H1 (cell line): ENCODE measurements at regions not wholly inside any gene's neighbourhood (a gene's known extent, or its start where the extent isn't known, plus 50 kb on each side); places are given as distances from the start of the nearest gene placed in this dataset.

Experiments used
- CTCF ChIA-PET: fragments of 300-600 bp; sonication (Branson Sonifier 250); formaldehyde crosslinking; loops from one replicate; lab custom pipeline; 2021; ENCODE audit not compliant: partially characterized antibody; lab: Charles Lee
- POLR2A ChIA-PET: fragments of 300-600 bp; sonication (Branson Sonifier 250); formaldehyde crosslinking; loops from one replicate; lab custom pipeline; 2021; ENCODE audit warnings: inconsistent platforms; ENCODE audit not compliant: partially characterized antibody; lab: Charles Lee
- DNase-seq, 2 experiments: peaks; one replicate each; pipeline versions ENCODE4 v3.0.0 to v3.0.0-alpha.2; 2010 to 2022; ENCODE audit warnings: low spot score in 2 of 2, low read depth in 1 of 2, mixed read lengths in 1 of 2
- FAIRE-seq: peaks from 2 replicates; lab custom pipeline; 2011; peaks lifted over from hg19 to GRCh38; lab: Jason Lieb, UNC
- H2AFZ ChIP-seq: 2 replicates; pipeline ENCODE4 v1.8.1; 2012; ENCODE audit warnings: low read length, inconsistent platforms
- H2AK5ac ChIP-seq: 2 replicates; pipeline ENCODE4 v1.6.1; 2013; ENCODE audit warnings: low read depth, low read length
- H2BK120ac ChIP-seq: replicated peaks from 2 replicates; pipeline ENCODE3; 2013; ENCODE audit warnings: low read depth, low read length, inconsistent platforms
- H2BK12ac ChIP-seq: 2 replicates; pipeline ENCODE4 v1.6.1; 2013; ENCODE audit warnings: low read depth, low read length
- H2BK15ac ChIP-seq: 2 replicates; pipeline ENCODE4 v1.6.1; 2013; ENCODE audit warnings: low read length
- H2BK20ac ChIP-seq: 2 replicates; pipeline ENCODE4 v1.6.1; 2013; ENCODE audit warnings: low read length
- H2BK5ac ChIP-seq: 2 replicates; pipeline ENCODE4 v1.6.1; 2013; ENCODE audit warnings: low read depth, low read length
- H3K14ac ChIP-seq: 2 replicates; pipeline ENCODE4 v1.6.1; 2013; ENCODE audit warnings: inconsistent platforms; ENCODE audit not compliant: insufficient read length
- H3K18ac ChIP-seq: 2 replicates; pipeline ENCODE4 v1.6.1; 2013; ENCODE audit warnings: low read length; ENCODE audit errors: extremely low read depth
- H3K23ac ChIP-seq: 2 replicates; pipeline ENCODE4 v1.6.1; 2013; ENCODE audit warnings: inconsistent platforms; ENCODE audit not compliant: insufficient read length
- H3K23me2 ChIP-seq: 2 replicates; pipeline ENCODE4 v1.6.1; 2013; ENCODE audit warnings: low read depth, low read length
- H3K27ac ChIP-seq: 2 replicates; pipeline ENCODE4 v1.6.1; 2011; ENCODE audit warnings: low read depth, low read length, inconsistent platforms
- H3K27me3 ChIP-seq, 4 experiments: replicated peaks in 1 of 4; 1 replicate in 1 of 4; 2 replicates in 3 of 4; pipeline versions ENCODE4 v1.6.1 to v1.8.1; 2011 to 2013; ENCODE audit warnings: low read length in 3 of 4, mild to moderate bottlenecking in 3 of 4, inconsistent platforms in 2 of 4, mixed read lengths in 2 of 4, moderate library complexity in 1 of 4; ENCODE audit not compliant: control insufficient read depth in 3 of 4, insufficient read depth in 3 of 4; ENCODE audit errors: extremely low read depth in 1 of 4
- H3K36me3 ChIP-seq, 4 experiments: 2 replicates each; pipeline versions ENCODE4 v1.6.1 to v1.8.1; 2011 to 2013; ENCODE audit warnings: mild to moderate bottlenecking in 4 of 4, low read length in 3 of 4, moderate library complexity in 2 of 4, control low read depth in 1 of 4, inconsistent platforms in 1 of 4; ENCODE audit not compliant: insufficient read depth in 4 of 4, control insufficient read depth in 2 of 4
- H3K4ac ChIP-seq: replicated peaks from 2 replicates; pipeline ENCODE3; 2013; ENCODE audit warnings: low read length, low read depth, mixed read lengths, inconsistent platforms; ENCODE audit not compliant: insufficient read length
- H3K4me1 ChIP-seq, 4 experiments: replicated peaks in 1 of 4; 1 replicate in 1 of 4; 2 replicates in 3 of 4; pipeline versions ENCODE4 v1.6.1 to v1.8.1; 2011 to 2013; ENCODE audit warnings: low read length in 3 of 4, inconsistent platforms in 2 of 4, mixed read lengths in 1 of 4; ENCODE audit not compliant: insufficient read depth in 4 of 4, control insufficient read depth in 3 of 4
- H3K4me2 ChIP-seq, 2 experiments: 2 replicates each; pipeline versions ENCODE4 v1.6.1 to v1.8.1; 2011 to 2013; ENCODE audit warnings: low read depth in 2 of 2, low read length in 2 of 2, control low read depth in 1 of 2, inconsistent platforms in 1 of 2, mild to moderate bottlenecking in 1 of 2; ENCODE audit not compliant: insufficient read depth in 1 of 2
- H3K4me3 ChIP-seq, 4 experiments: fragments of 200-600, 300-600 bp in 1 of 4; sonication (generic), shearing (Covaris generic), sonication (Bioruptor Twin) in 1 of 4; 2 replicates each; pipeline versions ENCODE4 v1.5.1 to v1.8.1; 2011 to 2016; ENCODE audit warnings: low read length in 4 of 4, low read depth in 3 of 4, control low read depth in 2 of 4, inconsistent platforms in 2 of 4, mild to moderate bottlenecking in 2 of 4, mixed read lengths in 1 of 4, moderate library complexity in 1 of 4; ENCODE audit not compliant: insufficient read depth in 2 of 4; ENCODE audit errors: extremely low read depth in 1 of 4
- H3K56ac ChIP-seq: replicated peaks from 2 replicates; pipeline ENCODE3; 2013; ENCODE audit warnings: low read depth, mild to moderate bottlenecking, mixed read lengths, low read length, inconsistent platforms; ENCODE audit not compliant: insufficient read length
- H3K79me1 ChIP-seq: 2 replicates; pipeline ENCODE4 v1.6.1; 2013; ENCODE audit warnings: low read depth, low read length, control low read depth
- H3K79me2 ChIP-seq, 2 experiments: 2 replicates each; pipeline versions ENCODE4 v1.6.1 to v1.8.1; 2012 to 2013; ENCODE audit warnings: low read length in 2 of 2, mild to moderate bottlenecking in 2 of 2, inconsistent platforms in 1 of 2; ENCODE audit not compliant: insufficient read depth in 2 of 2, control insufficient read depth in 1 of 2
- H3K9ac ChIP-seq, 4 experiments: replicated peaks in 1 of 4; 1 replicate in 1 of 4; 2 replicates in 3 of 4; pipeline versions ENCODE4 v1.6.1 to v1.8.1; 2011 to 2013; ENCODE audit warnings: low read depth in 3 of 4, low read length in 3 of 4, control low read depth in 2 of 4, mild to moderate bottlenecking in 2 of 4, moderate library complexity in 2 of 4, inconsistent platforms in 1 of 4; ENCODE audit errors: extremely low read depth in 1 of 4
- H3K9me3 ChIP-seq, 2 experiments: 2 replicates each; pipeline versions ENCODE4 v1.6.1 to v1.8.1; 2012 to 2013; ENCODE audit warnings: mild to moderate bottlenecking in 2 of 2, moderate library complexity in 2 of 2, control low read depth in 1 of 2, inconsistent platforms in 1 of 2, low read depth in 1 of 2, low read length in 1 of 2, mixed read lengths in 1 of 2; ENCODE audit not compliant: insufficient read depth in 2 of 2
- H4K20me1 ChIP-seq, 2 experiments: replicated peaks in 1 of 2; 2 replicates each; pipeline versions ENCODE3 to v1.8.1; 2011 to 2013; ENCODE audit warnings: inconsistent platforms in 2 of 2, low read length in 2 of 2, mild to moderate bottlenecking in 1 of 2; ENCODE audit not compliant: insufficient read depth in 2 of 2, control insufficient read depth in 1 of 2
- H4K5ac ChIP-seq: 2 replicates; pipeline ENCODE4 v1.6.1; 2013; ENCODE audit warnings: low read length, low read depth, mixed read lengths, inconsistent platforms; ENCODE audit not compliant: insufficient read length
- H4K8ac ChIP-seq: 2 replicates; pipeline ENCODE4 v1.8.0; 2013; ENCODE audit warnings: mild to moderate bottlenecking, moderate library complexity, low read length, inconsistent platforms; ENCODE audit not compliant: insufficient read depth; ENCODE audit errors: extremely low read depth
- H4K91ac ChIP-seq: replicated peaks from 2 replicates; pipeline ENCODE3; 2013; ENCODE audit warnings: low read length, mixed read lengths, inconsistent platforms; ENCODE audit not compliant: insufficient read length
- WGBS, 2 experiments: shearing (Covaris generic) in 1 of 2; methylation state at CpG; one replicate each; pipeline versions ENCODE4 v1.1.6 to v1.1.7; 2013 to 2015; ENCODE audit warnings: low lambda C conversion rate in 2 of 2, mixed read lengths in 2 of 2, inconsistent platforms in 1 of 2, low coverage in 1 of 2, missing lambda C conversion rate in 1 of 2; ENCODE audit not compliant: insufficient replicate concordance in 2 of 2, insufficient coverage in 1 of 2, insufficient read length in 1 of 2; ENCODE audit errors: extremely low coverage in 1 of 2, missing lambda C conversion rate in 1 of 2; 5-methylcytosine and 5-hydroxymethylcytosine counted together

DNA sequence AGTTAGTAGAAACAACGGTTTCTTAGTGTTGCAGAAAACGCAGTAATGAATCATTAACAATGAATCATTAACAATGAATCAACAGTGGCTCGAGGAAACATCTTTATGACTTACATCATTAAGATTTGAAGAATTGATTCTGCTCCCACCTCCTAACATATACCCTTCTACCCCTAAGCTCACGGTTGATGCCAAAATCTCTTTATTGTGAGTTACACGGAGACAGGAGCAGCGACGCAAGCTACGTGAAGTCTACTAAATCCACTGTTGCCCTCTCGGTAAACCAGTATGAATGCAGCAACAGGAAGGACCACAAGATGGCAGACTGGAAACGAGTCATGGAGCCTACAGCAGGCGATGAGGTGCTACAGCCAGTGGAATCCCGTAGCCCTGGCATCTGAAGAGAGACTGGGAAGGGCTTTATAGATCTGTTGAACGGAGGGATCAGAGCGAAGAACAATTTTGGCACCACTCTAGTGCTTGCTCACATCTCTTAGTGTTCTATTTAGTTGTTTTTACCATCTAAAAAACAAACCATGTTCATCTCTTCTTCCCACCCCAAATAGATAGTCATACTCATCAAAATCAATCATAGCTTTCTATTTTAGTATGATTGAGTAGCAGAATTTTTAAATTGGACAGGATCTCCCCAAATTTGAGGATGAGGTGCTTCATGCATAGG, 332.7 kb downstream of the DUSP6 start:
- H2BK5ac ChIP-seq = no peak overlapping the region
- H3K27me3 ChIP-seq = no peaks in the 10 kb centered on the region
- no peaks in the 10 kb centered on the region for H3K36me3 ChIP-seq
- H4K8ac ChIP-seq = no peak overlapping the region
- H2BK15ac ChIP-seq = no peak overlapping the region
- no peak overlapping the region for H3K14ac ChIP-seq
- ChIA-PET CTCF (interaction anchor here (0.6 to 4.0 kb wide), 54 partner anchors 9 to 1670 kb away, joined by 3 to 37 read pairs (median 4); partner anchors contain the start of genes GALNT4 and POC1B), POLR2A (interaction anchor here (1.0 to 1.1 kb wide), 2 partner anchors 86 to 332 kb away, joined by 3 read pairs; no protein-coding TSS in a partner anchor)
- no peak overlapping the region for H3K4ac ChIP-seq
- peak overlapping the region in 1 of 4 experiments; percentile 19; a peak in 1 of 8 replicates for H3K4me3 ChIP-seq
- no peaks in the 10 kb centered on the region for H3K9me3 ChIP-seq
- H3K9ac ChIP-seq = no peak overlapping the region
- no peak overlapping the region for H3K18ac ChIP-seq
- no peak overlapping the region for H4K5ac ChIP-seq
- WGBS, 2 experiments = 35% methylated on average over 14 of the region's 14 CpGs; no CpG with 5 or more reads in 1 of the 2 experiments
- H4K91ac ChIP-seq = no peak overlapping the region
- H4K20me1 ChIP-seq = no peaks in the 10 kb centered on the region
- no peak overlapping the region for H2BK120ac ChIP-seq
- DNase-seq (peak; percentile 41 to 81), FAIRE-seq (peak; percentile 87)
- H3K4me1 ChIP-seq = no peaks in the 10 kb centered on the region
- no peaks in the 10 kb centered on the region for H3K79me1 ChIP-seq
- H2AK5ac ChIP-seq = no peak overlapping the region
- no peak overlapping the region for H2BK20ac ChIP-seq
- H2BK12ac ChIP-seq = no peak overlapping the region
- no peaks in the 10 kb centered on the region; the same call in 1 of the 2 replicates for H3K23me2 ChIP-seq
- no peak overlapping the region for H3K23ac ChIP-seq
- no peak overlapping the region for H3K56ac ChIP-seq
- H3K4me2 ChIP-seq = 0 out of 4 replicates have a peak overlapping the region, but pooled peaks of 1 of the 2 experiments have one; percentile 18
- H3K79me2 ChIP-seq = no peaks in the 10 kb centered on the region
- H3K27ac ChIP-seq = no peak overlapping the region
- H2AFZ ChIP-seq = peak overlapping the region; percentile 91
